ENCODE measurements at regions not wholly inside any gene's neighbourhood (a gene's known extent, or its start where the extent isn't known, plus 50 kb on each side); places are given as distances from the start of the nearest gene placed in this dataset.

DNA sequence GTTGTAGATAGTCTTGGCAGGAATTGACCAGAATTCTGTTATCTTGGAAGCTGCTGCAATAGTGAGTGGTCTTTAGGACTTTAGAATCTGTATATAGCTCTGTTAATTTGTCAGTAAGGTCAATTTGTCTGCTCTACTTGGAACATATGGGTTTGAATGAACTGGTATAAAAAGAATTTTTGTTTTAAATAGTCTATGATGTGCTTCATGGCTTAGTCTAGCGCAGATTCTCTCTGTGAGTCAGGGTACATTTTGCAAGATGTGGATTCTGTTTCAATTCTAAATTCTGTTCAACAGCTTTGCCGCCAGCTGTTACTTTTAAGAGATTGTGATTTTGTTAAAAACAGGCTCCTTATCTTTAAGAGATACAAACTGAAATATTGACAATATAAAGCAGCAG lies 135.9 kb upstream of the AGBL1 start:
- no peak for DNase-seq

DNA sequence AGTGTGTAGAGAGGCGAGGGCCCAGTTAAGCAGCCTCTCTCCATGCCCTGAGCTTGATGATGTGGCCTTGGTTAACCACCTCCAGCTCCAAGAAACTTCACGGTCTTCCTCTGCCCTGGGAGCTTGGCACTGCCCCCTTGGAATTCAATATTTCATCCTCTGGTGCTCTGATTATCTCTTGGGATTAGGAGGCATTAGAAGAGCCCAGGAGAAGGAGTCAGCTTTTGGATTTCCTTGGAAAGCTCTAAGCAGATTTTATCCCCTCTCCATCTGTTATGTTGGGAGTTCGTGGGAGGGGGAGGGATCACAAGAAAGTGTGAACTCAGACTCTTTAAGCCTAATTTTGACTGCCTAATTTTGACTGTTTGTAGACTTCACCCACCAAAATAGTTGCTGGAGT lies 132.7 kb upstream of the AGBL1 start:
- DNase-seq = no peak

DNA sequence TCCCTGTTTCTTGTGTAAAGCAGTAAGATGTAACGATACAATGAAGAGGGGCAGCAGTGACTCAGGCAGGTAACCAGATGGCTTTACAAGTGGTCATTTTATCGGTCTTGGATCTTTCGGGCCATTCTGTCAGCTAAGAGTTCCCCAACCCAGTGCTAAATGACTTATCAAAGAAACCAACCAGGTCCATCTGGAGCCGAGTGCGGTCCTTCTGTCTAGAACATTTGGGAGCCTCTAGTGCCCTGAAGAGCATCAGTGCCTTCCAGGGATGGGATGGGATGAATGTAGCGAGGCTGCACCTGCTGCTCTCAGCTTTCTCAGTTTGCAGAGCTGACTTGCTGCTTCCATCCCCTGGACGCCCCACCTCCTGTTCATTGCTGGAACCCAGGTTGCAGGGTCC lies 131.7 kb upstream of the AGBL1 start:
- no peak for DNase-seq

DNA sequence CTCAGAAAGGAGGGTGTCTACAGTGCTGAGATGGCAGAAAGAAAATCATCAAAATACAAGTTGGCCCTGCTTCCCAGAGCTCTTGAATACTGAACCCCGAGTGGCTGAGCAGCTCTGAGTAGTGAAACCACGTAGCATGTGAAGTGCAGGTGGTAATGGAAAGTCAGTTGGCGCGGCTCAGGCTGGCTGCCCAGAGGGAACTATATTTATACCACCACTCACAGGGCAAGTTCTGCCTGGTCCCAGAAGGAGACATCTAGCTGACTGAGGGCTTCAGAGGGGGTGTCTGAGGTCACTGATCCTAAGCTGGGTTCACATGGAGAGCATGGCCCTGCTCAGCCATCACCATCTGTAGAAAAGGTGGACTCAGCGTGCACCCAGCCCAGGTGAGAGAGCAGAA lies 129.6 kb upstream of the AGBL1 start:
- DNase-seq = no peak

DNA sequence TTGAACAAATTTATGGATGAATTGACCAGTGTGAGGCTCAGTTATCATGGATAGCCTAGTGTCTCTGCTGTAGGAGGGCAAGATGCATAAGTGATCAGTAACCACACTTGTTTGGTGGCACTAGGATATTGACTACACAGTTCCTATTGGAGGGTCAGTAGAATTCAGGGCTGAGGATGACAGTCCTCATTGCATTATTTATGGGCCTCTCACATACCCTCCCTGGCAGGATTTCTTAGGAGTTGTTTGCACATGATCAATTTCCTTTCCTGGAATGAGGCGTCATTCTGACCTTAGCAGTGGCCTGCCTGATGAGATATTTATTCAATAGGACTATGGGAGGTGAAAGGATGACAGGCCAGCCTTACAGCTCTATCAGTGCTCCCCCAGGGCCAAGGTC lies 125.1 kb upstream of the AGBL1 start:
- DNase-seq = no peak

DNA sequence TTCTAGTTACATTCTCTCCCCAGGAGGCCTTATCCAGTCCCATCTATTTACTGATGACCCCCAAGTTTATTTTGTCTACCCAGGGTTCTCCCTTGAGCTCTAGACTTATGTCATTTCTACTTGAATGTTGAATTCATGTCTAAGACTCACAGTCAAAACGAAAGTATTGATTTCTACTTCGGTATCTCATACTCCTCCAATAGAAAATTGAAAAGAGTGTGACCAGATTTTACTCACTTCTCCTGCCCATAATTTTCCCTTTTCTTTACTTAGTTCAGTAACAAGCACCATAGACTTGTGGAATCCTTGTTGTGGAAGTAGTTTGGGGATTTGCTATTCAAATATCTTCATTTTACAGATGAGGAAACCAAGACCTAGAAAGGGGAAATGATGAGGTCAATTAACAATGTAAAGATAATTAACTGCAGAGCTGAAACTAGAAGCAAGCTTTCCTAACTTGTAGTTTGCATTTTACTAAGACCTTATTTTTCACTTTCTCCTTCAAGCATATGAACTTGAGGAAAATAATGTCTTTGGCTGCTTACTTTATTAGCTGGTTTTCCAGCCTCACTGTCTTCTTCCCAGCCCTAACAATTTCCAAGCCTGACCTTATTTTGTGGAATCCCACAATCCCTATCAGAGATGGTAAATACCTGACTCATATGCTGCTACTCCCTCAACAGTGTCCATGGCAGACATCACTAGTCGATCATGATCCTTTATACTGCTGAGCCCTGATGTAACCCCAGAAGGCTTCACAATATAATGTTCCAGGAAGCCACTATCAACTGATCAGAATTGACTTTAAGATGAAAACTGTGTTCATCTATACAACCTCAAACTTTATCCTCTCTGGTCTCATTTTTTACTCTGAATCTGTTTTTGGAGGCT lies 123.9 kb upstream of the AGBL1 start:
- DNase-seq = no peak

DNA sequence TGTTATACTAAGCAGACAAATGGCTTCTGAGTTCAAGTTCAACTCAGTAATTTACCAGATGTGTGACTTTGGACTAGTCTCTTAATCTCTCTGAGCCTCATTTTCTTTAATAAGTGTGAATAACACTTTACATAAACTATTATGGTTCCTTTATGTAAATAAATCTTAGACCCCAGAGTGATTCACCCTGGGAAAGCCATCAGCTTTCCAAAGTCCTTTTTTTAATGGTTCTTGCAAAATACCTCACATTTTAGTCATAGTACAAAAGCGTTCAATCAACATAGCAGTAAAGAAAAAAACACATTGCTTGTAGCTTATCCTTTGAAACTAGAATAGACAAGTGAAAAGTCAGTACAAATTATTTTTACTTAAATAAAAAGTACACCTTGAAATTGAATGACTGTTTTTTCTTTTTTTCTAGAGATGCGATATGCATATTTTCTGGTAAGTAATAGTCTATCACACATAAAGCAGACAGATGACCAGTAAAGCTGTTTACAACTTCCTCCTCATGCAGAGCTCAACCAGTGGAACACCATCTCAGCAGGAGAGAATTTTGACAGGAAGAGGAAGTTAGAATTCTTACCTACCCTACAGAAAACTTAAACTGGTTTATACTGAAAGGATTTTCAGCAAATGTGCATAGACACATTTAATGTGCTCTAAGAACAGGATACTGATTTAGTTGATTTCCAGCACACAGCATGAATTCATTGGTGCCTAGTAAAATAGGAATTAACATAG lies 123.0 kb upstream of the AGBL1 start:
- no peak for DNase-seq

DNA sequence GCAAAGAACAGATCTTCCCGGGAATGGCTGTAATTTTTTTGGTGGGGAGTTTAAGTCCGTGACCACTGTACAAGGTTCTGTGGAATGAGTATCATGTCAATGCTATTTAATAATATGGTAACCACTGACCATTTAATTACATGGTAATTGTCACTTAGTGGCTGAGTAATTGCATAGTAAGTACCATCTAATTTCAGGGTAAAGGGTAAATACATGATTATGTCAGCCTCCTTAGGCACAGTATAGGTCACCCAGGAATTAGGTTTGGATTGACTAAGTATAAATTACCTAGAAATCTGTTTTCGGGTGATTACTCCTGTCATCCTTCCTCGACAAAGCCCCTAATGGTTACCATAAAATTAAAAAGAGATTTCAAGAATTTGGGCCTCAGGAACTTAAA lies 120.1 kb upstream of the AGBL1 start:
- no peak for DNase-seq

DNA sequence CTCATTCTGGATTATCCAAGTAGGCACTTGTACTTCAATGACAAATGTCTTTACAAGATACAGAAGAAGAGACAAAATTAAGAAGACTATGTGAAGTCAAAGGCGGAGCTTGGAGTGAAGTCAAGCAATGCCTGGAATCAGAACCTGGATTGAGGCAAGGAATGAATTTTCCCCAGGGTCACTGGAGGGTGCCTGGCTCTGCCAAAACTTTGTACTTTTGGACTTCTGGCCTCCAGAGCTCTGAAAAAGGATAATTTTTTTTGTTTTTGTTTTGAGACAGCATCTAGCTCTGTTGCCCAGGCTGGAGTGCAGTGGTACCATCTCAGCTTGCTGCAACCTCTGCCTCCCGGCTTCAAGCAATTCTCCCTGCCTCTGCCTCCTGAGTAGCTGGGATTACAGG lies 119.3 kb upstream of the AGBL1 start:
- DNase-seq = no peak

DNA sequence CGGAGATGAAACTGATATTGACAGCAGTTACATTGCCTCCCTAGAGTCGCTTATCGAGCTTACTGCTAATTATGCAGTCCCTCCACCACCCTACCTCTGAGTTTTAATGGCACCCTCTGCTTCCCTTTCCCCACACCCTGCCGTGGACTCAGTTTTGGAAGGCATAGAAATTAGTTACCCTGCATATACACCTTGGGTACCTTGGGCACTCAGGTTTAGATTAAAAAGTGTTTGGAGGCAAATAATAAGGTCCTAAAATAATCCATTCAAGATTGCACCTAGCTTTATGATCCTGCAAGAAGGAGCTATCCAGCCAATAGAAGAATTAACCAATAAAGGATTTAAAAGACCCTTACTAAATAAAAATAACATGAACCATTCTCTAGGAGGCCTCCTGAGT lies 117.8 kb upstream of the AGBL1 start:
- DNase-seq = no peak

DNA sequence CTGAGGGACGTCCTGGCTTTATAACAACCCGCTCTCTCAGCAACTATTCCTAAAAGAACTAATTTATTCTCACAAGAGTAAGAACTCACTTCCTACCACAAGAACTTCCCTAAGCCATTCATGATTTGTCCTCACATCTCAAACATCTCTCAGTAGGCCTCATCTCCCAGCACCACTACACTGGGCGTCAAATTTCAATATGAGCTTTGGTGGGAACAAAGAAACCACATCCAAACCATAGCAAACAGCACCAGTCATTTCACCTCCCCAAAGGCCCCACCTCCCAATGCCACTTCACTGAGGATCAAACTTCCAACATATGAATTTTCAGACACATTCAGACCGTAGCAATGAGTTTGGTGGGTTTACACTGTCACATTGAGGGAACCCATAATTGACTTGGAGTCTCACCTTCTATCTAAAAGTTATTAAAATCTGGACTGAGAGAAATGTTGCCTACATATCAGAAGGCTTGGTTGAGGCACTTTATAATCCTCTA lies 116.4 kb upstream of the AGBL1 start:
- no peak for DNase-seq

DNA sequence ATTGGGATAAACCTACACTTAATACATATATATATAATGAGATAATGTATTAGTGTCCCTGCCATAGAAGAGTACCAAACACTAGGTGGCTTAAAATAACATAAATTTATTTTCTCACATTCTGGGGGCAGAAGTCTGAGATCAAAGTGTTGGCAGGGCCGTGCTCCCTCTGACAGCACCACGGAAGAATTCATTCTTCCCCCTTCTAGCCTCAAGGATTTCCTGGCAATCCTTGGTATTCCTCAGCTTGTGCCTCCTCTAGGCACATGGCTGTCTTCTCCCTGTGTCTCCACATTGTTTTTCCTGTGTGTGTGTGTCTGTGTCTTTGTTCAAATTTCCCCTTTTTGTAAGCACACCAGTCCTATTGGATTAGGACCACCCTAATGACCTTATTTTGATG lies 115.2 kb upstream of the AGBL1 start:
- DNase-seq = no peak

DNA sequence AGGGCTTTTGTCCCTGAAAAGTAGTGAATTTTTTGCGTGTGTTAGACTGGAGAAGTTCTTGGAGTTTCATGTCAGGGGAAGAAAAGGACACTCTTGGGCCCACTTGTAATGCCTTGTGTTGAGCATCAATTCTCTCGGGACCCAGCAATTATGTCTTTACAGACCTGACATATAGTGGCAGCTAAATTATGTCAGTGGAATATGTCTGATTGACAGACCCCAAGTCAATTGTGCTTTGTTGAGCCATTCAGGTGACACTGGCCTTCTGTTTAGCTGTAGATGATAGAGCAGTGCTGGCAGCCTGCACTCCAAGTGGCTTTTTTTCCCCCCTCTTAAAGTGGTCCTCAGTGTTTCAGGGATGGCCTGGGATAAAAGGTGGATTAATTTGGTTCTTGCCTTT lies 112.1 kb upstream of the AGBL1 start:
- no peak for DNase-seq

DNA sequence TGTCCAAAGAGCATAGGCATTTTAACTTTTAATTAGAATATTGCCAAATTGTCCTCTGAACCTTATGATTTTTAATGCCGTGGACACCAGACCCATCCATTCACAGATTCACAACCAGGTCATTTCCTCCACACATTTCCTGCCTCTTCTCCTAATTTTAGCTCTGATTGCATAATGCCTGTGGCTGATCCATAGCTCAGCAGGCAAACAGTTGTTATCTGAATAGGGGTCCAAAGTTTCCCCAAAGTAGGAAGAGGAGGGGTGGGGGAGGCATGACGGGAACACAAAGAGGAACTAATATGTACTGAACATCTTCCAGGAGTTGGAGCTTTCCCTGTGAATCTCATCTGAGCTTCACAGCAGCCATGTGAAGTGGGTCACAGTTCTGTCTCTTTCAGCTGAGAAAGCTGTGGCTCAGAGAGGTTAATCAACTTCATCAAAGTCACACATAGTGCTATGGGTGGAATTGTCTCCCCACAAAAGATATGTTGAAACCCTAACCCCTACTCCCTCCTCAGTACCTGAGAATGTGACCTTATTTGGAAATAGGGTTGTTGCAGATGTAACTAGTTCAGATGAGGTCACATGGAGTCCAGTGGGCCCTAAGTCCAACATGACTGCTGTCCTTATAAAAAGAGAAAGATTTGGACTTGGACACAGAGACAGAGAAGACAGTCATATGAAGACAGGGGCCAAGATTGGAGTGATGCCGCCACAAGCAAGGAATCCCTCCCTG lies 106.7 kb upstream of the AGBL1 start:
- no peak for DNase-seq

DNA sequence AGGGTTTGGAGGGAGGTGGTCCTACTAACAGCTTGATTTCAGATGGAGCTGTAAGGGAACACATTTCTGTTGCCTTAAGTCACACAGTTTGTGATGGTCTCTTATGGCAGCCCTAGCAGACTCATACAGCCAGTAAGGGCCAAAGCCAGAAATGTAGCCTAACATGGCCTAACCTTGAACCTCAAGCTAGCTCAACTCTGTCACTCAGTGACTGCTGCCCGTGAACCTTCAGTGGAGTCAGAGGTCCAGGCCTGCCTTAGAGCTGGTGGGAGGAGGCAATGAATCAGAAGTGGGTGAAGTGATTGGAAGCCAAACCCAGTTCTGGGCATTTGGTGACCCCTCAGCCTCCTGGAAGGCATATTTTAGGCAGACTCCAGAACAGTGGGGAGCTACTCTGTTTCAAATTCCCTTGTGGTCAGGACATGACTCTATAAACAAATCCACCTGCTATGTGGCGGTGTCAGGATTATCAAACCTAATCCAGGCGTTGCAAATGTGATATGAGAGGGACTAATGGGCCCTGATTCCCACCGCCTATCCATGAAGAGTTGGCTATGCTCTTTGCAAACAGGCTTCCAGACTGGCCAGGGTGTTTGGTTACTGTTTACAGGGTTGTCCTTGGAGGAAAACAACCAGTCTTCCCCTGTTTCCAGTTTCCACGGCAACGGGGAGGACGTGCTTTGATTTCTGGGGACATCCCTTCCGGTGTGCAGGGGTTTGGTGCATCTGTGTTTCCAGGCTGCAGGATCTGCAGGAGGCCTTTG lies 105.9 kb upstream of the AGBL1 start:
- DNase-seq = no peak

DNA sequence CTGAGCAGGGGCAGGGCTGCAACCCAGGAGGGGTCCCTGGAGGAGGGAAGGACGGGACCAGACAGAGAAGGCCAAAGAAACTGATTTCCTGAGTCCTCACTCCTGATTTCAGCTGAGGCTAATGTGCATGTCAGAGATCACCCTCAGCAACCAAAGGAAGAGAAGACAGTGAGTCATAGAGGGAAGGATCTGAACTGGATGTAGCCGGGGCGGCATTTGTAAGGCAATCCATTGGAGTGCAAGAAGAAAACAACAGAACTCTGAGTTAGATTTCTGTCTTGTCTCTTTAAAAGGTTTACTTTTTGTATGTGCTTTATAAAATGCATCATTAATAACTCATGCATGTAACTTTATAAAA lies 105.3 kb upstream of the AGBL1 start:
- no peak for DNase-seq

DNA sequence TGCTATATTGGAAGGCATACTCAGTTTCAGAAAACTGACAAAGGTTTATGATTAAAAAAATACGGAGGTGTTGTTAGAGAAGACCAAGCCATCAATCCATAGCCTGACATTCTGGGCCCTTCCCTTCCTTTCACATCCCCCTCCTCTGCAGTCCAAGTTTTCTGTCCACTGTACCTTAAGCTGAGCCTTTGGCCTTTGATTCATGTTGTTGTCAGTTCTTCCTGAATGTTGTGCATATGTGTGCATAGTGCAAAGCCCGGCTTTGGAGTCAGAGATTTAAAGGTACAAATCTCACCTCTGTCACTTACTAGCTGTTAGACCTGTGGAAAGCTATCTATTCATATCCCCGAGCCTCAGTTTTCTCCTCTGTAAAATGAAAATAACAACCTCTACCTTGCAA lies 104.9 kb upstream of the AGBL1 start:
- DNase-seq = no peak

DNA sequence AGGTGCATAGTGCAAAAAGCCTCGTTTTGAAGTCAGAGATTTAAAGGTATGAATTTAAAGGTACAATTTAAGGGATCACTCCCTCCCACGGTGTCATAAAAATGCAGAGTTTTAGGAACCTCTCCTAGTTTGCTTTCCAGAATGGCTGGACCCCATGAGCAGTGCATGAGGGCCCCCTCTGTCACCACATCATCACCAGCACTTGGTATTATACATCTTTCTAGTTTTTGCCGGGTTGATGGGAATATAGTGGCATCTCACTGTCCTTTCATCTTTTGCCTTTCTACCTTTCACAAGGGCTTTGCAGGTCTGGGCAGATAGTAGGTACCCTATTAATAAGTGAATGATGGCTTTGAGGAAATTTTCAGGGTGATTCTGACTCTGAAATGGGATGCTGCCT lies 103.6 kb upstream of the AGBL1 start:
- DNase-seq = no peak

DNA sequence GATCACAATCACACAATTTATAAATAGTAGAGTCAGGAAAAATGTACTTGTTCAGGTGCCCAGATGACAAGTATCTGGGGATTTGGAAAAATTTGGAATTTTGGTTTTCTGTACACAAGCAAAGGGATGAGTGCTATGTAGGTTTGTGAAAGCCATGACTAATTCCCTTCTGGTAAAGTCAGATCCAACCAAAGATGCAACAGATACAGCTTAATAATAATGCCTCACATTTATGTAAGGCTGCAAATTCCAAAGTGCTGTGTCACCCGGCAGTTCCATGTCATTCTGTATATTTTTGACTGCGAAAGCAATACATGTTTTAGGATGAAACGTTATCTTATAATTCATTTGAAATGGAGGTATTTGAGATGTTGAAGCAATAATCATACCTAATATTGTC lies 102.7 kb upstream of the AGBL1 start:
- DNase-seq = no peak

DNA sequence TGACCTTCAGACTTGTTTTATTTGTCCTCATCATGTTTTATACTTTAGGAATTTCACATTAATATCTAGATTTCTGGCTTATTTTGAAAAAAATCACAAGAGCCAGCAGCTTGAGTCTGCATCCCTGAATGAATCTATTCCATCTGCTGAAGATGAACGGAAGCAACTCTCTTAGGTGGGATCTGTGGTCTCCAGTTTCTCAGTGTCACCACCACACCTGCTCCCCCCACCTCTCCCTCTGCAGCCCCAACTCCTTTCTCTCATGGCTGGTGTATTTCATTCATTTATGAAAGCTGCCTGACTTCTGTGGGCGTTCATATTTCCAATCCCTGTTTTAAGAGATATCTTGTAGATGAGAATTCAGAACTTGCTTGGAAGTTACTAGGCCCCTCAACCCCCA lies 102.1 kb upstream of the AGBL1 start:
- no peak for DNase-seq

DNA sequence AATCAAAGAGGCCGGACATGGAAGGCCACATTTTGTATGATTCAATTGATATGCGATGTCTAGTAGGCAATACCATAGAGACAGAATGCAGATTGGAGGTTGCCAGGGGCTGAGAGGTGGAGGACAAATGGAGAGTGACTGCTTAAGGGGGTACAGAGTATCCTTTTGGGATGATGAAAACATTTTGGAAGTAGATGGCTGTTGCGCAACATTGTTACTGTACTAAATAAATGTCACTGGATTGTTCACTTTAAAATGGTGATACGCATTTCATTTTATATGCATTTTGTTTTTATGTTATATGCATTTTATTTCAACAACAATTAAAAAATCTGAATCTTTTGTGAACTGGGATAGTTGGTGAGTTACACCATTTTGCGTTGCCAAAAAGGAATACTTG lies 99.7 kb upstream of the AGBL1 start:
- no peak for DNase-seq

DNA sequence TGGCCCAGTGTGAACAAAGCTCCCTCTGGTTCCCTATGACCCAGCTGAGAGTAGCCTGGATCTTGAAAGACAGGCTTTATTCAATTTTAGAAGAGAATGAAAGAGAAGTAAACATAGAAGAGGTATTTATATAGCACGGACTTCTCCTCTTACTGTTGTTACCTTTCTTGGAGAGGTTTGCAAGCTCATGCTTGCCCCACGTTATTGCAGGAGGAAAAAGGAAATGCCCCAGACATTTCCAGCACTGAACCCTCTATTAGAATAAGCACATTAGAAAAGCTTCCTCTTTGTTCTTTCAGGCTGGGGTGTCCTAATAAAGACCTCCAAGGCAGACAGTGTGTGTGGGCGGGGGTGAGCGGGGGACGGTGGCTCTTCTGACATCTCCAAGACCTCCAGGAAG lies 98.7 kb upstream of the AGBL1 start:
- DNase-seq = no peak

DNA sequence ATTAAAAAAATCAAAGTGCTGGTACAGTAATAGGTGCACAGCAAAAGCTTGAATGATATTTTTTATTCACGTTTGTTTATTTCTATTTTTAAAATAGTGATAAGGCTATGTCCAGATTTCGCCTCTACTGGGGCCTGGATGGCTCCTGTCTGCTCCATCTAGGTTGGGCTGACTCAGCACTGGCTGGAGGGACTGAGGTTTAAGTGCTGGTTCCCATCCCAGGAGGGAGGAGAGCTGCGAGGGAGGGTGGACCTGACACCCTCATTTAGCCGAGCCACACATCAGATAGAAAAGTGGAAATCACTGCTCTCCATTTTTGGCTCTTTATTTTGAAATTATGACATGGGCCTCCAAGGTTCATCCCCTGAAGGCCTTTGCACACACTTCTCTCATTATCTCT lies 95.4 kb upstream of the AGBL1 start:
- DNase-seq = no peak
